HG03442 (cell line): ENCODE measurements at regions not wholly inside any gene's neighbourhood (a gene's known extent, or its start where the extent isn't known, plus 50 kb on each side); places are given as distances from the start of the nearest gene placed in this dataset.
"Not testable (repeated sequence)": the region's sequence is repeated elsewhere in the genome, so short reads cannot be mapped to it uniquely, and the experiment has no call there.

Source experiments
- ATAC-seq: cut with Tn5 transposase; IDR thresholded peaks from one replicate; pipeline ENCODE4 v1.9.1; 2021; ENCODE audit warnings: mild to moderate bottlenecking, moderate library complexity; ENCODE audit not compliant: unreplicated experiment

DNA sequence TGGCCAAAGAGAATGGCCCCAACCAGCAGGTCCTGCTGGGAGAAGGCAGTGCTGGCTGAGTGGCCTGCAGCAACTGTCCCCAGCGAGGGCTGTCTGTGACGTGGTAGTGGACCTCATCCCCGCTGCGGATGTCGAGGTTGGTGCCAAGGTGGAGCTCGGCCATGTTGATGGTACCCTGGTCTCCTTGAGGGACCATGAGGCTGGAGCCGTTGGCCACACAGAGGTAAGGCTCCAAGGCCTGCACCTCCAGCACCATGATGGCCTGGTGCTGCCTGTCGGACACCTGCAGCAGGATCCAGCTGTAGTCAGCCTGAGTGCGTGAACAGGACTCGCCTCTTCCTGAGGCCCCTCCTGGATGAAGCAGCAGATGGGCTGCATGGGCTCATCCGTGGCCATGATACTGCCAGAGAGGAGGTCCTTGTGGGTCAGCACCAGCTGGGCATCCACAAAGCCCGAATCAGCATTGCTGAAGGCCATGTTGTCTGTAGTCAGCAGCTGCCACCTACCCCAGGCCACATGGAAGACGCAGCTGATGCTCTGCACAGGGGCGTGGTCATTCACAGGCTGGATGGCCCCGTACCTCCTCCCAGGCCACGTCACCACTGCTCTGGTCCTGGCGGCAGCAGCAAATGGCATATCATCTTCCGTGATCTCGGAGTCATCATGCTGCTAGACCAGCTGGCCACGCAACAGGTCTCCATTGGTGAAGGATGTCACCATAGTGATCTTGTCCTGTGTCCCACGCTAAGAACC, 167.5 kb downstream of the GOLGA6L4 start:
- no peak for ATAC-seq

DNA sequence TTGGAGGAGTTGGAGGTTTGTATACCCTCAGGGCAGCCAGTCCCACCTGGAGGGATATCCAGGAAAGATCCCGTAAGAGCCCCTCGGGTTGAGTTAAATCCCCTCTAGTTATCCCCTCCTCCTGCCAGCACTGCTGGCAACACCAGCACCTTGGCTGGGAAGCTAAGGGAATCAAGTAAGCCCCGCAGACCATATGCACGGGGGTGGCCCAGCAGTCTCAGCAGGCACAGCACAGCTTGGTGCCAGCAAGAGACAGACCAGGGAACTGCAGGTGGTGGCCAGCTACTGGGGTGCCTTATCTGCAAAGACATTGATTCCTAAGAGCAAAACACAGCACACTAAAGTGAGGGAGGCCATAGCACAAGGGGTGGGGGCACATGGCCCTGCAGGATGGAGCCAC, 173.8 kb downstream of the GOLGA6L4 start:
- ATAC-seq = not testable (repeated sequence)

DNA sequence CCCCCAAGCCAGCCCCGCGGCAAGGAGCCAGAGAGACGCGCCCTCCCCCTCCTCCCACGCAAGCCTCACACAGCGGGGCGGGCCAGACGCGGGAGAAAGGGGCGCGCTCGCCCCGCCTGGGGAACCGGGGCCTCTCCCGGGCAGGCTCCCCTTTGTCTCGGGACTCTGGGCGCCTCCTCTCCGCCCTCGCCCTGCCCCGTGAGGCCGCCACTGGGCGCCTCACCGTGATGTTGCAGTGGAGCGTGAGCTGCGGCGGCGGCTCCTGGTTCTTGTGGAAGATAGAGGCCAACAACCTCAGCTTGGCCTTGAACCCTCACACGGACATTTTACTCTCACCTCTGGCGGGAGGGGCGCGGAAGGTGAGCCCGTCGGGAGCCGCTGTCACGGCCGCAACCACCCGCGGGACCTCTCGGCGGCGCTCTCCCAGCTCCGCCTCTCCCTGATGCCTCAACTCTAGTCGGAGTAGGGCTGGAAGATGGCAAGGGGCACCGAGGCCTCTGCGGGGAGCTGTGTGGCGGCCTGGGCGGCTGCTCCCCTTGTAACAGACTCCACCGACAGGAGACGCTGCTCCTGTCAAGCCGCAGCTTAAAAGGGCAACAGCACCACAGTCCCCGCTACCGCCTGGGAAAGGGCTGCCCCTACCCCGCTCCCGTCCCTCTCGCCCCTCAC, 179.2 kb upstream of the ZSCAN2 start:
- not testable (repeated sequence) for ATAC-seq

DNA sequence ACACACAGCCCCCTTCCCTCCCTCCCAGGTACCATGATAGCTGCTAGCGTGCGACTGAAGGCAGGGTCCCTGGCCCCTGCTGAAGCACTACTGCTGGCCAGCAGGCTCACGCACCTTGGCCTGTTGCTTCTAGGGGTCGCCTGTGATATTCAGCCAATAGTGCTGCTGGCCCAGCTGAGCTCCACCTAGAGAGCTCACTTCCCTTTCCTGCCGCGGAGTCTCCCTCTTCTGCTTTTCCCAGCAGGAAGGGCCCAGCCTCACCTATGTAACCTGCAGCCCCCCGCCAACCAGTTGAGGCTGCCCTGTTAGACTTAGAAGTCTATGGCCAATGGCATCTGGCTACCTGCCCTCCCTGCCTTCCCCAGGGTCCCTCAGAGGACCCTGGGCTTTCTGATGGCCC, 175.5 kb upstream of the ZSCAN2 start:
- not testable (repeated sequence) for ATAC-seq

DNA sequence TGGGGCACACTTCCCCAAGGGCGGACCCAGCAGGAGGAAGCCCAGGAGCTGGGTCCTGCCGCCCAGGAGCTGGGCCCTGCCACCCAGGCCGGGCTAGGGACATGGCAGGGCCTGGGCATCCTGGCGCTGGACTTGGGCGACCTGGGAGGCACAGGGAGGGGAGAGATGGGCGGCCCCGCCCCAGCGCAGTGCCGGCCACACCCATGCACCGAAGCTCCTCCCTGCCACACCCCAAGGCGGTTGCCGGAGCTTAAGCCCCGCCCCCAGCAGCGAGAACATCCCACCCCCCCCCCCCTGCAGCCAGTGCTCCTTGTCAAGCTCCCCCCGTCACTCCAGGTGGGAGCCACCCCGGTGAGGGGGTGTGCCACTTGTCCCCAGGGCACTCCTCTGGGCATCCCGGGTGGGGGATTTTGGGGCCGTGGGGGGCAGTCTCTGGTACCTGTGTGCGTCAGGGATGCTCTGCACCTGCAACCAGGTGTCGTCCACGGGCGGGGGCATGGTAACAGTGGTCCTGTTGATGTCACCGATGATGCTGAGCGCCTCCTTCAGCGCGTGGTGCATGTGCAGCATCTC, 127.4 kb upstream of the ZSCAN2 start:
- ATAC-seq = not testable (repeated sequence)

DNA sequence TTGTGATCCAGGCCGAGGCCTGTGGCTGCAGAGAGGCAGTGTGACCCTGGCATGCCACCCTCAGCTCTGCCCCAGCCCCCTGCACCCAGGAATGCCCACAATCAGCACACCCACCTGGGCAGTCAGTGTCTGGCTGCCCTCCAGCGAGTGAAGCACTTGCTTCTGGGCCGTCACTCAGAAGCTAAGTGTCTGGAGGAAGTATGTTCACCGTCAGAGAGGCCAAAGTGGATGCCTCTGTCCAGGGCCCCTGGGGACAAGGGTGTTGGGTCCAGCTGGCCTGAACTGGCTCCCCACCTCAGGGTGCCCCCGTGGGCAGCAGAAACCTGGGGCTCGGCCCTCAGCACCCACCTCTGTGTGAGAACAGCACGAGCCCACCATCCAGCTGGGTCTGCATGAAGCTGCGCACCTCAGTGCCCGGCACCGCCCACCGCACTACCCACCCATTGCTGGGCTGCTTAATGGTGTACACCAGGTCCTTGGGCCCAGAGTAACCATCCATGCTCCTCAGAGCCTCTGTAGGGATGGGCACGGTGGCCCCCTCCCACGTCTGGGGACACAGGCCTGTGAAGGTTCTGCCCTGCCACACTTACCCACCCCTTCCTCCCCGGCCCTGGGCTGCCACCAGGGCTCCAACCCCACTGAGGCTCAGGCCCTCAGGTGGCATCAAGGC, 124.3 kb upstream of the ZSCAN2 start:
- not testable (repeated sequence) for ATAC-seq

DNA sequence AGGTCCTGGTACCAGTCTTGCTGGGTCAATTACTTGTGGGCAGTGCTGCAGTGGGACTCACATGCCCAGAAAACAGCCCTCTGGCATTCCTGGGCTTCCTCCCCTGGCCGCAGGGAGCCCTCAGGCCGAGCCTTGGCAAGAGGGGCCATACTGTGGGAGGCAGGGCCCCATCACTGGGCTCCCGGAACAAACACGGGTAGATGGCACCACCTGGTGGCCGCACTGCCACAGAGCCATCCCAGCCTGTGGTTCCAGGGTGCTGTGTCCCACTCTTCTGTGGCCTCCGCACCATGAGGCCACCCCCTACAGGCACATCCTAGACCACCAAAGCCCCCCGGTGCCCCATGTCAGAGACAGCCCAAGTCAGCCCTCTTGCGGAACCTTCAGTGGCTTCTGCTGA, 123.3 kb upstream of the ZSCAN2 start:
- ATAC-seq = peak; percentile 73

DNA sequence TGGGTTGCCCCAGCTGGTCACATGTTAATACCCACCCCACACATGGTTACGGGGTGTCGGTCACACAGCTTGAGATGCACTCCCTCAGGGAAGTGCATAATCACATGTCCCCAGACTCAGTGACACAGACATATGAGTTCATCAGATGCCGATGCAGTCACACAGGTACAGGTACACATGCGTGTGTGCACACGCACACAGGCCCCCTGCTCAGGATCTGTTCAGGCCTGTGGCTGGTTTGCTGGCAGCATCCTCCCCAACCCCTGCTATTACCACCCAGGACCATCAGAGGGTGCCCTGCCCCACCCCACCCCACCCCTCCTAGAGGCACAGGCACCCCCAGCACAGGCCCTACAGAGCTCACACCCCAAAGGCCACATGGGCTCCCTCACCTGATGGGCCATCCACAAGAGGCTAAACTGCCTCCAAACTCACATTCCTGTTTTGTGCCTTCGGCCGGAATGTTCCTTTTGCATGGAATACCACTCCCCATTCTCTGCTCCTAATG, 120.6 kb upstream of the ZSCAN2 start:
- ATAC-seq = not testable (repeated sequence)

DNA sequence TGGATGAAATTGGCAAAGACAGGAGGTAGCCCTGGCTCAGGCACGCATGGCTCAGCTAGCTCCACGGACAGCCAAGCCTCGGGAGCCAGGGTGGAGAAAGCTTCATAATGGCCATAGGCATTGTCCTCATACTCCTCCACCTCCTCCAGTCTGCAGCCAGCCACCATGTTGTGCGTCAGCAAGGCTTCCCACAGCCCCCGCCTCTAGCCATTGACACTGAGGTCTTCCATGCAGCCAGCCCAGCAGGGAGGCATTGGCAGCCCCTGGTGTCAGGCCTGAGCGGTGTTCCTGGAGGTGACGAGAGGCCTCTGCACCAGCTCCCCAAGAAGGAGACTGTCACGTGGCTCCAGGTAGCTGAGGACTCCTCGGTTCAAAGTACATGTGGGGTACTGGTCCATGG, 117.0 kb upstream of the ZSCAN2 start:
- not testable (repeated sequence) for ATAC-seq

DNA sequence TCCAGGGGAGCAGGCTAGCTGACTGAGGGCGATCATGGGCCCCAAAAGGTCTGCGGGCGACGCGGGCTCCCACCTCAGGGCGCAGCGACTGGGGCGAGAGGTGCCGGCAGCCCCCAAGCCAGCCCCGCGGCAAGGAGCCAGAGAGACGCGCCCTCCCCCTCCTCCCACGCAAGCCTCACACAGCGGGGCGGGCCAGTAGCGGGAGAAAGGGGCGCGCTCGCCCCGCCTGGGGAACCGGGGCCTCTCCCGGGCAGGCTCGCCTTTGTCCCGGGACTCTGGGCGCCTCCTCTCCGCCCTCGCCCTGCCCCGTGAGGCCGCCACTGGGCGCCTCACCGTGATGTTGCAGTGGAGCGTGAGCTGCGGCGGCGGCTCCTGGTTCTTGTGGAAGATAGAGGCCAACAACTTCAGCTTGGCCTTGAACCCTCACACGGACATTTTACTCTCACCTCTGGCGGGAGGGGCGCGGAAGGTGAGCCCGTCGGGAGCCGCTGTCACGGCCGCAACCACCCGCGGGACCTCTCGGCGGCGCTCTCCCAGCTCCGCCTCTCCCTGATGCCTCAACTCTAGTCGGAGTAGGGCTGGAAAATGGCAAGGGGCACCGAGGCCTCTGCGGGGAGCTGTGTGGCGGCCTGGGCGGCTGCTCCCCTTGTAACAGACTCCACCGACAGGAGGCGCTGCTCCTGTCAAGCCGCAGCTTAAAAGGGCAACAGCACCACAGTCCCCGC, 100.5 kb upstream of the ZSCAN2 start:
- ATAC-seq = not testable (repeated sequence)

DNA sequence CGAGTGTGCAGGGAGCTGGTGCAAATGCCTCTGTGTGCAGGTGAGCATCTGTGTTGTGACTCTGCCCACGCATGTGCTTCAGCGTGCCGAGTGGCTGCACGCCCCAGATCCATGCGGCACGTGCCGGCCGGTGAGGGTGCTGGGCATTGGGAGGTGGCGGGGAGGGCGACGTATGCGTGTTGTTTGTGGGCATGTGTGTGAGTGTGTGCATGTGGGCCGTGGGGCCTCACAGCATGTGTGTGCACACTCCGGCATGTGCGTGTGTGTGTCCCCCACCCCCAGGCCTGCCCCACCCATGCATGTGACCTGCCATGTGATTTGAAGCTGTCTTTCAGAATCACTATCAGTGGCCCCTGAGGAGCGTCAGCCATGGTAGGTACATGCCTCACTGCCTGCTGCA, 97.7 kb upstream of the ZSCAN2 start:
- not testable (repeated sequence) for ATAC-seq

DNA sequence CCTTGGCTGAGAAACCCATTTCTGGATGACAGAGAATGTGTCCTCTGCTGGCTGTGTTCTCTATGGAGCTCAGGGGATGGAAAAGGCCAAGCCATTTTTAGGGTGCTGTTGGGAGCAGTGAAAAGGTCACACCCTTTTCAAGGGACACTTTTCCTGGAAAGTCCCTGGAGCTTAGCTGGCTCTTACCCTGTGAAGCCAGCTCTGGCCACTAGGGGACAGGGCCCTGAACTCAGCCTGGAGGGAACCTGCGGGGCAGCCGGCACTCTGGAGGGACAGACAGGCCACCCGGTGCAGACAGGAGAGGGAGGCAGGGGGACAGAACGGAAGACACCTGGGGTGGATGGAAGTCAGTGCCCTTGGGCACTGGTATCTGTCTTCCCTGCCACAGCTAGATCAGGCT, 95.3 kb upstream of the ZSCAN2 start:
- not testable (repeated sequence) for ATAC-seq

DNA sequence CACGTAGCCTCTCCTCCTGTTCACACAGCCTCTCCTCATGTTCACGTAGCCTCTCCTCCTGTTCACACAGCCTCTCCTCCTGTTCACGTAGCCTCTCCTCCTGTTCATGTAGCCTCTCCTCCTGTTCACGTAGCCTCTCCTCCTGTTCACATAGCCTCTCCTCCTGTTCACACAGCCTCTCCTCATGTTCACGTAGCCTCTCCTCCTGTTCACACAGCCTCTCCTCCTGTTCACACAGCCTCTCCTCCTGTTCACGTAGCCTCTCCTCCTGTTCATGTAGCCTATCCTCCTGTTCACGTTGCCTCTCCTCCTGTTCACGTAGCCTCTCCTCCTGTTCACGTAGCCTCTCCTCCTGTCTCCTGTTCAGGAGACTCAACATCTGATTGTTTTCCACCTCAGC, 88.5 kb upstream of the ZSCAN2 start:
- ATAC-seq = not testable (repeated sequence)

DNA sequence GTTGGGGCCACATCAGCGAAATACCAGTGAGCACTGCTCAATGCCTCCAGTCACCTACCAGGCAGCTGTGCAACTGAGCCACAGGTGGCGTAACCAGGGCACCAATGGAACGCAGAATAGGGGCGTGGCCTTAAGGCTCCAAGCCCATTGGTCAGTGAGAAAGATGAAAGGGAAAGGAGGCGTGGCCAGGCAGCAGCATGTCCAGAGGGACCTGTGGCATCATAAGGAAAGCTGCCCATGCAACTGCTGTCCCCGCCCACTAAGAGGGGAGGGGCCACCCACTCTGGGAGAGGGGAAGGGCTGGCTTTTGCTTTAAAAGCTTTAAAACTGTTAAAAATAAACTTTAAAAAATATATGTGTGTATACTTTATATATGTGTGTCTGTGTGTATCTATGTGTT, 84.0 kb upstream of the ZSCAN2 start:
- not testable (repeated sequence) for ATAC-seq

DNA sequence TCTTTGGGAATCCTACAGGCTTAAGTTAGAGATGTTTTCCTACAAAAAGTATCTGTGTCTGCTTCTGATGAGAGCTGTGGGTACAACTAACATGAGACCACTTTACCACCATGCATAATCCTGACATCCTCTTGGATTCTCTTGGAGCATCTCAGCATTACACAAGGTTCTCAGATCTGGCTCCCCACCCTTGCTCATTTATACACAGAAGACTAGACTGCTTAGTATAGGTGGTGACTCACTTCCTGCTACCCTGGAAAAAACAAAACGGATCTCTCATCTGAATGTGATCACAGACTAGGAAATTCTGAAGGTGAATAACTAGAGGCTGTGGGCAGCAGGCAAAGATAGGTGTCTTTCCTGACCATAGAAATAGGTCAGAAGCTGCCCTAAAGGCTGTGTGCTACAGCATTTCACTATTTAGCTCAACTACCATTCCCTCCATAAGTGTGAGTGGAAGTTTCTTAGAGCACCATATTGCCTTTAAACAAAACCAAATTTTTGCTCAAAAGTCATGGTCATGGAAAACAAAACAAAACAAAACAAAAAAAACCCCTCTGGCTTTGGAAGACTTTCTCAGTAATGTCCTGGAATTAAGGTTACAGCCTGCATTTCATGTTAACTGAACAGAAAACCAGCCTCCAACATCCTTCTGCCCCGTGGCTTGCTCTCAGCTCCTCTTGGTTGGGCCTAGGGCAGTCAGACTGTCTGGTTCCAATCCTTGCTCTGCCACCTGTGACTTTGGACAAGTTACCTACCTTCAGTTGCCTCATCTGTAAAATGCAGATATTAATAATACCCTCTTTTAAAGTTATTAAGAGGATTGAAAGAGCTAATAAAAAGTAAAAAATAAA, 75.1 kb upstream of the ZSCAN2 start:
- not testable (repeated sequence) for ATAC-seq

DNA sequence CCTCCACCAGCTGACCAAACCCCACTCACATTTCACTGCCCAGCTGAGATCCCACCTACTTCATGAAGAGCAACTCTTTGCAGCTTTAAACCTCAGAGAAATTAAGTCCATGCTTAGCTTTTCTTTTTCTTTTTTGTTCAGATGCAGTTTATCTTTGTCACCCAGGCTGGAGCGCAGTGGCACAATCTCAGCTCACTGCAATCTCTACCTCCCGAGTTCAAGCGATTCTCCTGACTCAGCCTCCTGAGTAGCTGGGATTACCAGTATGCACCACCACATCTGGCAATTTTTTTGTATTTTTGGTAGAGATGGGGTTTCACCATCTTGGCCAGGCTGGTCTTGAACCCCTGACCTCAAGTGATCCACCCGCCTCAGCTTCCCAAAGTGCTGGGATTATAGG, 70.1 kb upstream of the ZSCAN2 start:
- not testable (repeated sequence) for ATAC-seq

DNA sequence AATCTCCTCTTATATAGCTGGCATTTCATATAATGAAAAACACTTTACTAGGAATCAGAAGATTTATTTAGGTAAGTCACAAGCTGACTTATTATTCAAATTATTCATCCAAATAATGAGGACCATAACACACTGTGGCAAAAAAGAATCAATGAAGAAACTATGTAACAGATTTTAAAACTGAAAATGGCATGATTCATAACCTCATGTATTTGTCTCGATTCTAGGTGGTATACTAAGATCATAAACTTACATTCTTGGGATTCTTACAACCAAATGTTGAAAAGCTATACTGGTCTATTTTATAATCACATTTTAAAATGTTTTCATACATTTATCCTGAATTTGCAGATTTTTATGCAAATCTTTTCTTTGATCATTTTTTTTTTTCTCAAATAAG, 69.6 kb upstream of the ZSCAN2 start:
- not testable (repeated sequence) for ATAC-seq

DNA sequence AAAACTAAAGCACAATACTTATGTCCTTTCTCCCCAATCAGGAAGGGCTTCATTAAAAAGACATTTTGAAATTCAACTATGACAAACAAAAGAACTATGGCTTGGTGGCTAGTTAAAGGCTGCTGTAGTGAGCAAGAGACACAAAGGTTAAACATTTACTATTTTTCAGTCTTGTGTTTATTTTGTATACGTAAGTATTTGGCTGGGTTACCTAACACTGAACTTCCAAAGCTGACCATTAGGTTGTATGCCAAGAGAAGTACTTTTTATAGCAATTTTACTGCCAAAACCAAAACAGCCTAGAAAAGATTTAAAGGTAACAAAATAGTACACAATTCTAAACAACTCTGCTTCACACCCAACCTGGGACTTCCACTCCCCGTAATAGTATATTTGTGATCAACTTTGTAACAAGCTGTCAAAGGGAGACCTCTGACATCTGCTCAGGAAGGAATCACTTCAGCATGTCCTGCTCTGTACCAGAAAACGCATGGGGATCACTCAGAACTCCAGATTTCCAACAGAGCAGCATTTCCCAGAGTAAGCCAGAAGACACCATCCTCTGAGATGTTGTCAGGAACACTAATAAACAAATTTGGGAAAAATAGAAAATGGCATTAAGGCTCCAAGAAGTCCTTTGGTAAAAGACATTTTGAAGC, 69.0 kb upstream of the ZSCAN2 start:
- not testable (repeated sequence) for ATAC-seq

DNA sequence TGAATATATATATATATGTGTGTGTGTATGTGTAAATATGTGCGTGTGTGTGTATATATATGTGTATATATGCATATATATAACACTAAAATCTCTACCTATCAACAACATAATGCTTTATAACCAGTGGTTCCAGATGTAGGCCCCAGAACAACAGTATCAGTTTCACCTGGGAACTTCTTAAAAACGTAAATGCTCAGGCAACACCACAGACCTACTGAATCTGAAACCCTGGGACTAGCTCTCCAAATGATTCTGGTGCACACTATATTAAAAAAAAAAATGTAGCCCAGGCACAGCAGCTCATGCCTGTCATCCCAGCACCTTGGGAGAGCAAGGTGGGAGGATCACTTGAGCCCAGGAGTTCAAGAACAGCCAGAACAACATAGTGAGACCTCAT, 67.1 kb upstream of the ZSCAN2 start:
- ATAC-seq = not testable (repeated sequence)
